GM23248 (cell line): ENCODE measurements at regions not wholly inside any gene's neighbourhood (a gene's known extent, or its start where the extent isn't known, plus 50 kb on each side); places are given as distances from the start of the nearest gene placed in this dataset.

Experiments
- EZH2 ChIP-seq: fragments of 200-600 bp; sonication (generic); IDR thresholded peaks from 2 replicates; pipeline ENCODE4 v1.6.1; 2018; ENCODE audit warnings: antibody characterized with exemption, mild to moderate bottlenecking; ENCODE audit not compliant: insufficient read depth, poor library complexity, severe bottlenecking
- EZH2phosphoT487 ChIP-seq: fragments of 200-600 bp; sonication (generic); IDR thresholded peaks from 2 replicates; pipeline ENCODE4 v1.6.1; 2018; ENCODE audit warnings: antibody characterized with exemption, moderate library complexity, mild to moderate bottlenecking, low read depth; ENCODE audit not compliant: insufficient read depth

- TF ChIP-seq EZH2 = no peak
- no peak for TF ChIP-seq EZH2phosphoT487
Measured at GRCh38 chr1:230556453-230556852, 85.8 kb upstream of the COG2 start.
